AG04449 (cell line): ENCODE measurements at regions not wholly inside any gene's neighbourhood (a gene's known extent, or its start where the extent isn't known, plus 50 kb on each side); places are given as distances from the start of the nearest gene placed in this dataset.

Source experiments
- CTCF ChIA-PET: fragments of 350-600 bp; formaldehyde crosslinking; extraction: SDS; loops from one replicate; lab custom pipeline; 2021; ENCODE audit warnings: antibody characterized with exemption; lab: Yijun Ruan, JAX
- POLR2A ChIA-PET: fragments of 400-600, 350-600 bp; formaldehyde crosslinking; extraction: SDS; loops from one replicate; lab custom pipeline; 2020; ENCODE audit warnings: antibody characterized with exemption, inconsistent platforms; lab: Yijun Ruan, JAX
- DNase-seq: peaks from one replicate; pipeline ENCODE4 v3.0.0-alpha.2; 2010; ENCODE audit warnings: low read depth, low spot score
- H3K4me3 ChIP-seq: 2 replicates; pipeline ENCODE4 v1.5.1; 2011; ENCODE audit warnings: low read depth, mild to moderate bottlenecking, control low read depth, low read length
- CTCF ChIP-seq: IDR thresholded peaks from one replicate; pipeline ENCODE4 v1.5.1; 2011; ENCODE audit warnings: mild to moderate bottlenecking, moderate library complexity, low read length, control low read depth, inconsistent platforms; ENCODE audit not compliant: insufficient read depth; ENCODE audit errors: missing control alignments

DNA sequence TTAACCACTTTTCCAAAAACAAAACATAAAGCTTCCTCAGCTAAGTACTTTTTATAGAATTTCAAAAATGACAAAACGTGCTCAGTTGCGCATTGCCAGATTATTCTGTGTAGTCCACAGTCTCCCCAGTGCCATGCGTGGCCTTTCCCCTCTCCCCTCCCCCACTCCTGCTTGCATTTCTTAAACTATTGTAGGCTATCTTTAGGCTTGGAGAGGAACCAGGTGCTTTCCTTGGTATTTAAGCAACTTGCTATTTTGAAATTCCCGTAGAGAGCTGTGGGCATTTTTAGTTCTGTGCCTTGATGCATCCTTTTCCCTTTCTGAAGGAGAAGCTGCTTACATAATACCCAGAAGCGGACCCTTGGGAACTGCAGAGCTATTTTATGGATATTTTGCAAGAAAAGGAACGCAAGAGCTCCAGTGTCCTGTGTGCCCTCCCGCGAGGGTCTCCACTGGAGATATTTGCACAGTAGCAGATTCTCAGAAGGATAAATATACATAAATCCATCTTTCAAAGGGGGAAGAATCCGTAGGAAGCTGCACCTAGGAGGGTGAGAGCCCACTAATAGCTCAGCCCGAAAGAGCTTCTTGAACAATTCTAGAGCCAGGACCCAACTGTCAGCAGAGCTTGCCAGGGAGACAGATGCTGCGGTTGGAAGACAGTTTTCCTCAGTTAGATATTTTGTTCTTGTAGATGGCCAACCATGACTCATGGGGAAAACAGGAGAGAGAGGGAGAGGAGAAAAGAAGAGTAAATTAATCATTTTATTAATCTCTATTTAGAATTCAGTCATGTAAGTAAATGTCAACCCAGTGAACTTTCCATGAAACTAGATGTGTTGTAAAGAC lies 1298.3 kb upstream of the WWC1 start:
- no peak for DNase-seq
- POLR2A ChIA-PET = no interaction called here
- TF ChIP-seq CTCF = no peak
- no peak overlapping the region for H3K4me3 ChIP-seq
- CTCF ChIA-PET = no interaction called here

DNA sequence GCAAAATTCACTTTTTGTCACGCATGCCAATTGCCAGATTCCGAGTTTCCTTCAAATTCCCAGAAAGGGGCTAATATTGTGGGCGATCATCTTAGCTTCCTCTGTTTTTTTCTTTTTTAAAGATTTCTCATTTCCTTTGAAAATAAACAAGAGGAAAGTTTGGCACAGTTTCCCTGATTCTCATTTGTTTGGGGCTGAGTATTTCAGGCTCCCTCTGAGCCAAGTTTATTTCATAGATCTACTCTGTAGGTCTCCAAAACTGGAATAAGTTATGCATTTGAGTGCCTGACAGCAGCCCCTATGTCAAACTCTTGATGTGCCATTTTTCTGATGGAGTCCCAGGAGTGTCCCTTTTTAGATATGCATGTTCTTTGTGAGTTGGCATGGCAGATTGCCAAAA lies 1297.2 kb upstream of the WWC1 start:
- CTCF ChIA-PET = no interaction called here
- POLR2A ChIA-PET = no interaction called here
- no peak for TF ChIP-seq CTCF
- DNase-seq = no peak
- H3K4me3 ChIP-seq = no peak overlapping the region

DNA sequence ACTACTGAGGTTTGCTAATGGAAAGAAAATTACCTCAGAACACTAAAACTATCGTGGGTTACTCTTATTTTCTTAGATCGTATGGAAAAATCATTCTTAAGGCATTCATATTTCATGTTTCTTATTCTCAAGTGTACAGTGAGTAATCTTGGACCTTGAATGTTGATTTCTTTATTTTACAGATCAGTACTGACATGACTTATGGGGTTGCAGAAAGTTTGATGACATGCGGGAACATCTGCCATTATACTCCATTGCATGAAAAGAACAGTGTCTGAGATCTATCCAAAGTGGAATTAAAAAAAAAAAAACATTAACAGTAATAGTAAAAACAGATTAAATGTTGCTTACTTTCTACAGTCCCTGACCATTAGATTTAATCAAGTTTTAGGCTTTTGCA lies 1290.2 kb upstream of the WWC1 start:
- no peak overlapping the region for H3K4me3 ChIP-seq
- TF ChIP-seq CTCF = no peak
- CTCF ChIA-PET = no interaction called here
- no peak for DNase-seq
- POLR2A ChIA-PET = no interaction called here

- H3K4me3 ChIP-seq = no peak overlapping the region
- no peak for TF ChIP-seq CTCF
- ChIA-PET POLR2A (no interaction called here), CTCF (interaction anchor here (0.8 kb wide), 1 partner anchor 22 kb away, joined by 3 read pairs; no protein-coding TSS in a partner anchor)
- DNase-seq = no peak
These were observed 1282.7 kb upstream of the WWC1 start for GRCh38 chr5:167008705-167009104.

GRCh38 chr5:167011196-167011595 lies 1280.2 kb upstream of the WWC1 start:
- no peak overlapping the region for H3K4me3 ChIP-seq
- no peak for DNase-seq
- TF ChIP-seq CTCF = no peak
- POLR2A ChIA-PET = no interaction called here
- CTCF ChIA-PET = no interaction called here

DNA sequence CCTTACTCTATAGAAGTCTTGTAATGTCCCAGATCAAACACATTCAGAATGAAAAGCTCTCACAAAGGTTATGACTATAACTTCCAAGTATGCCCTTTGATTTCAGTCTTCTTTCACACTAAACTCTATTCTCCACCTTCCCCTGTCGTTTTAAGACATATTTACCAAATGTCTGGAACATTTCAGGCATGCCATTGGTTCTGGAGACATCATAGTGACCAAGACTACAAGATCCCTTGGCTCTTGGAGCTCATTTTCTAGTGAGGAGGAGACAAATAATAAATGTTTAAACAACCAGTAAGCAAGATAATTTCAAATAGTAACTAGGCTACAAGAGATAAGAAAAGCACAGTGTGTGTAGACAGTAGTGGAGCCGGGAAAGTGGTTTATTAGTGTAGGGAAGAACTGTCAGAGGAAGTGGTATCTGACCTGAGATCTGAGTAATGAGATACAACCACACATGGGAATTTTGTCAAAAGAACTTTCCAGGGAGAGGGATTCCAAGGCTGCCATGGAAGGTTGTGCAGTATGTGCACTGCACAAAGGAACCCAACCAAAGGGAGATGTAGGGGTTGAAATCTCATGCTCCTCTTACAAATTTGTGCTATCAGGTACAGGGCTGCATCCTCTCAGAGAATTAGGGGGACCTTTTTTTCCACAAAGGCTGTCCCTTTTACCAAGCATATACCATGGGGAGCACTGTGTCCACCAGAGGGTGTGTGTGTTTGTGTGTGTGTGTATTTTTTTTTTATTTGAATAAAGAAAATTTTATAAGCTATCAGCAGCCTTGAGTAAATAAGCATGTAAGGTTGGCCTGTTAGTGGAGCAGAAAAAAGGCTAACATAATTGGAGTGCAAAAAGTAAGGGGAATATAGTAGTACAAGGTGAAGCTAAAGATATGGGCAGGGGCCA lies 1279.1 kb upstream of the WWC1 start:
- POLR2A ChIA-PET = no interaction called here
- TF ChIP-seq CTCF = no peak
- CTCF ChIA-PET = no interaction called here
- no peak for DNase-seq
- H3K4me3 ChIP-seq = no peak overlapping the region
